Uterus (tissue), 3 donors: ENCODE measurements at regions not wholly inside any gene's neighbourhood (a gene's known extent, or its start where the extent isn't known, plus 50 kb on each side); places are given as distances from the start of the nearest gene placed in this dataset.

Source experiments
- DNase-seq, 2 donors: peaks; one replicate each; pipeline ENCODE4 v3.0.0-alpha.2; 2019 to 2020
- H3K27ac ChIP-seq, 2 donors: fragments of 200-600 bp; sonication (generic); 1 replicate in 1 of 2; 2 replicates in 1 of 2; pipeline ENCODE4 v1.5.1; 2016 to 2018
- H3K27me3 ChIP-seq, 2 donors: fragments of 200-600 bp; sonication (generic); one replicate each; pipeline ENCODE4 v1.5.1; 2018 to 2019; ENCODE audit warnings: control low read depth in 1 of 2
- H3K36me3 ChIP-seq, 2 donors: fragments of 200-600 bp; sonication (generic); one replicate each; pipeline ENCODE4 v1.5.1; 2019; ENCODE audit warnings: control low read depth in 1 of 2
- H3K4me1 ChIP-seq, 2 donors: fragments of 200-600 bp; sonication (generic); one replicate each; pipeline ENCODE4 v1.5.1; 2018 to 2019; ENCODE audit warnings: control low read depth in 1 of 2
- H3K4me3 ChIP-seq, 2 donors: fragments of 200-600 bp; sonication (generic); 1 replicate in 1 of 2; 2 replicates in 1 of 2; pipeline ENCODE4 v1.5.1; 2018 to 2019; ENCODE audit warnings: mild to moderate bottlenecking in 1 of 2
- H3K9me3 ChIP-seq, 2 donors: fragments of 200-600 bp; sonication (generic); one replicate each; pipeline ENCODE4 v1.5.1; 2019; ENCODE audit warnings: control low read depth in 1 of 2
- POLR2A ChIP-seq, 2 donors: fragments of 450-650 bp; IDR thresholded peaks; one replicate each; pipeline ENCODE4 v1.6.1; 2016; ENCODE audit warnings: antibody characterized with exemption in 2 of 2, mild to moderate bottlenecking in 1 of 2, moderate library complexity in 1 of 2
- intact Hi-C: fragments of 100-400 bp; cut with DNase I; formaldehyde crosslinking; loops from one replicate; pipeline ENCODE4 v1.15.1; 2023; ENCODE audit warnings: low total_unique reads
- TF ChIP-seq, protein P1 (sequence below), 4 experiments: fragments of 200-600 bp in 2 of 4; fragments of 450-650 bp in 2 of 4; sonication (generic) in 2 of 4; IDR thresholded peaks; one replicate each; pipeline ENCODE4 v1.5.1; 2016 to 2019; ENCODE audit warnings: antibody characterized with exemption in 4 of 4, mild to moderate bottlenecking in 2 of 4, moderate library complexity in 1 of 4
- donor health status: DM: yes; HTN: yes; CAD: no.

DNA sequence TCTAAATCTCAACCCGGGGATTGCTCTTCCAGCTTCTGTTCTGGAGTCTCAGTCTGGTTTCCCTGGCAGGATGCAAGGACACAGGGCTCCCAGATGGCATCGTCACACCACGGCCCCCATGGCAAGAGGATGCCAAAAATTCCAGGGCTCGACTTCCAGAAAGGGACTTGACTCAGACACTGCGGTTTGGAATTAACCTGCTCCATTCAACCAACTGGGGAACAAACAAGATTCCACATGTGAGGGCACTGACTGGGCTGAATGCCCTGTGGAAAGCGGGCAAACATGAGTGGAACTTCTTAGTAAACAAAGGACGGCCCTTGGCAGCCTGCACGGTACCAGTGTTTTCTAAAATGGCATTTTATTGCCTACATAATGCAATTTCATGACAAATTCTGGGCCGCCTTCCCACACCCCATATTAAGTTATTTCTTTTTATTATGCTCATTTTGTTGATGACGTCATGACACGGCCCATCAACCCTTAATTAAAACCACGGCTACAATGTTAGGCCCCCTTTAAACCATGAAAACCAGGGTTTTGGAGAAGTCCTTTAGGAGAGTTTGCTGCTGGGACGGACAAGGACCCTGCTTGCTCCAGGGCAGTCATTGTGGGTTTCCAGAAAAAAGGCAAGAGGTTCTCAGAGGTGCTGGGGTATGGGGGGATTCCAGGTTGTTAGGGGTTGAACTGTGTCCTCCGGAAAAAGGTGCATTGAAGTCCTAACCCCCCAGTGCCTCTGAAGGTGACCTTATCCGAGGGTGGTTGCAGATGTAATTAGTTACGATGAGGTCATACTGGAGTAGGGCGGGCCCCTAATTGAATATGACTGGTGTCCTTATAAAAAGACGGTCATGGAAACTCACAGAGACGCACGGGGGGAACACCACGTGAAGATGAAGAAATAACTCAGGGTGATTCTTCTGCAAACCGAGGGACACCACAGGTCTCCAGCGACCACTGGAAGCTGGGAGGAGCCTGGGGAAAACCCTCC, 205.6 kb downstream of the FOXL1 start:
- H3K36me3 ChIP-seq: no peaks in the 10 kb centered on the region

DNA sequence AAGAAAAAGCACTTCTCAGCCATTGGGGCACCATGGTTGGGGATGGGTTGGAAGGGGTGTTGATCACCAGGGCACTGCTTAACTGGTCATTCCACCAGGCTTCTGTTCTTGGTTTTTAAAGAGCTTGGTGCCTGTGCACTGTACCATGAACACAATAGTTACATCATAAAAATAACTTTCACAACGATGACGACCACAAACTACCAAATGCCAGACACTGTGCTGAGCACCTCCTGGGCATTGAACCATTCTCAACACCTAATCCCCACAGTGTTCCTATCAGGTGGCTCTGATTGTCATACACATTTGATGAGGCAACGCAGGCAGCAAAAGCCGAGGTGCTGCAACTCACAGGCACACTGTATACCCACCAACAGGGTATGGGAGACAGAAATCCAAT, 208.0 kb downstream of the FOXL1 start:
- H3K27me3 ChIP-seq: peaks cover 0 to 3% of the 10 kb centered on the region in 2 donors
- DNase-seq: no peak
- H3K9me3 ChIP-seq: no peaks in the 10 kb centered on the region
- no peak overlapping the region for H3K4me3 ChIP-seq
- H3K4me1 ChIP-seq: no peaks in the 10 kb centered on the region
- no peak overlapping the region for H3K27ac ChIP-seq
- TF ChIP-seq, protein P1, sequence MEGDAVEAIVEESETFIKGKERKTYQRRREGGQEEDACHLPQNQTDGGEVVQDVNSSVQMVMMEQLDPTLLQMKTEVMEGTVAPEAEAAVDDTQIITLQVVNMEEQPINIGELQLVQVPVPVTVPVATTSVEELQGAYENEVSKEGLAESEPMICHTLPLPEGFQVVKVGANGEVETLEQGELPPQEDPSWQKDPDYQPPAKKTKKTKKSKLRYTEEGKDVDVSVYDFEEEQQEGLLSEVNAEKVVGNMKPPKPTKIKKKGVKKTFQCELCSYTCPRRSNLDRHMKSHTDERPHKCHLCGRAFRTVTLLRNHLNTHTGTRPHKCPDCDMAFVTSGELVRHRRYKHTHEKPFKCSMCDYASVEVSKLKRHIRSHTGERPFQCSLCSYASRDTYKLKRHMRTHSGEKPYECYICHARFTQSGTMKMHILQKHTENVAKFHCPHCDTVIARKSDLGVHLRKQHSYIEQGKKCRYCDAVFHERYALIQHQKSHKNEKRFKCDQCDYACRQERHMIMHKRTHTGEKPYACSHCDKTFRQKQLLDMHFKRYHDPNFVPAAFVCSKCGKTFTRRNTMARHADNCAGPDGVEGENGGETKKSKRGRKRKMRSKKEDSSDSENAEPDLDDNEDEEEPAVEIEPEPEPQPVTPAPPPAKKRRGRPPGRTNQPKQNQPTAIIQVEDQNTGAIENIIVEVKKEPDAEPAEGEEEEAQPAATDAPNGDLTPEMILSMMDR (IDR thresholded peaks at IDR 0.05): no peak
- no peak for TF ChIP-seq POLR2A (IDR thresholded peaks at IDR 0.05)
- no peaks in the 10 kb centered on the region for H3K36me3 ChIP-seq
- intact Hi-C loops: no loop called here

More for the DNA sequence above, 205.6 kb downstream of the FOXL1 start:
- DNase-seq: no peak
- no peak overlapping the region for H3K27ac ChIP-seq
- TF ChIP-seq POLR2A (IDR thresholded peaks at IDR 0.05): no peak
- TF ChIP-seq, protein P1 (IDR thresholded peaks at IDR 0.05): no peak
- intact Hi-C loops: no loop called here
- H3K4me1 ChIP-seq: no peaks in the 10 kb centered on the region
- no peaks in the 10 kb centered on the region for H3K9me3 ChIP-seq
- no peak overlapping the region for H3K4me3 ChIP-seq
- H3K27me3 ChIP-seq: no peaks in the 10 kb centered on the region

DNA sequence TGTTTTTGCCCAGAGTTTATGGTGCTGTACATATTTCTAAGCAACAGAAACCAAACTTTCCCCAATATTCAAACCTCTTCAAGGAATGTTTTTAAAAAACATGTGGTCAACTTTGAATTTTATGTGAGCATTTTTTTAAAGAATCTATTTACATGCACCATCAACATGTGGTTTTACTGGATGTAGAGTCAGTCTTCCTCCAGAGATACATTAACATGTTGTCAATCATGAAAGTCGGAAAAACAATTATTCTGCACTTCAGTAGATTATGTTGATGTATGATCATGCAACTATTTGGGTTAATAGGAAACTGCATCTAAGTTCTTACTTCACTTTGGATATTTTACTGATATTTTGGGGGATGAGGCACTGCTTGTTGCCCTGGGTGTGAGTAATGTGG, 208.6 kb downstream of the FOXL1 start:
- DNase-seq: no peak
- Histone ChIP-seq H3K27ac (no peak overlapping the region), H3K4me1 (no peaks in the 10 kb centered on the region), H3K9me3 (no peaks in the 10 kb centered on the region), H3K4me3 (no peak overlapping the region), H3K36me3 (no peaks in the 10 kb centered on the region), H3K27me3 (peaks cover 0 to 3% of the 10 kb centered on the region in 2 donors)
- intact Hi-C loops: no loop called here
- no peak for TF ChIP-seq POLR2A (IDR thresholded peaks at IDR 0.05)
- TF ChIP-seq, protein P1 (IDR thresholded peaks at IDR 0.05): no peak

DNA sequence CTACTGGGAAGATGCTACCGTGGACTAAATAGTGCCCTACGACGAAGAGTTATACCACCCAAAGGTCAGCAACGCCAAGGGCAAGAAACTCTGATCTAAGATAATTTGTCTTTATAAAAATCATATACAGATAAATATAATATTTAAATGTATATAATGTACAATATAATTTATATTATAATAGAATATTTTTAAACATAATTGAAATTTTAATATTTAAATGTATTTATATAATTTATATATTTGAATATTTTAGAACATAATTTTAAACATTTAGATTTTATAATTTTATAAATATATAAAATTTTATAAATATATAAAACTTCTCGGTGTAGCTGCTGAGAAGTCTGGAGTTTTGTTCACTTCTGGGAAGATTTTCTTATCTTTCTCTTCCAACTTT, 209.2 kb downstream of the FOXL1 start:
- Histone ChIP-seq H3K4me1 (no peaks in the 10 kb centered on the region), H3K4me3 (no peak overlapping the region), H3K9me3 (no peaks in the 10 kb centered on the region), H3K27me3 (peaks cover 0 to 3% of the 10 kb centered on the region in 2 donors), H3K27ac (no peak overlapping the region), H3K36me3 (no peaks in the 10 kb centered on the region)
- intact Hi-C loops: no loop called here
- no peak for TF ChIP-seq POLR2A (IDR thresholded peaks at IDR 0.05)
- TF ChIP-seq, protein P1 (IDR thresholded peaks at IDR 0.05): no peak
- DNase-seq: no peak

DNA sequence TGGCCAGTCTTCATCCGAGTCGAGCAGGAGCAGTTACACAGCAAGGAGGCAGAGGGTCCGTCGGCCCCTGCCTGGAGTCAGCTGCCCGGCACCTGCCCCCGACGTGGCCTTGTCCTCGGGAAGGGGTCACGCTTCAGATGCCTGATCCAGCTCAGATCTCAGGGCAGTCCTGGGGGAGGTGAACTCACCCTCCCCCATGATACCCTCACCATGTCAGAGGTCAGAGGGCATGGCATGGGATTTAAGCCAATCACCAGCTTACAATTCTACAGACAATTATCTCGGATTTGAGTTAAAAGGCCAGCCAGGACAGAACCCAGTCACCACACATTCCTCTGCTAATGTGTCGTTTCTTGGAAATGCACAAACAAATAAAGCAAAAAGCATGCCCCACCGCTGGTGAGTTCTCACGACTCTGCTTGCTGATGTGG, 211.3 kb downstream of the FOXL1 start:
- Histone ChIP-seq H3K27me3 (peaks cover 0 to 3% of the 10 kb centered on the region in 2 donors), H3K4me1 (no peaks in the 10 kb centered on the region), H3K4me3 (no peak overlapping the region), H3K9me3 (no peaks in the 10 kb centered on the region), H3K27ac (no peak overlapping the region), H3K36me3 (no peaks in the 10 kb centered on the region)
- DNase-seq: no peak
- TF ChIP-seq, protein P1 (IDR thresholded peaks at IDR 0.05): no peak
- TF ChIP-seq POLR2A (IDR thresholded peaks at IDR 0.05): no peak
- intact Hi-C loops: no loop called here
